ENCODE measurements at regions not wholly inside any gene's neighbourhood (a gene's known extent, or its start where the extent isn't known, plus 50 kb on each side); places are given as distances from the start of the nearest gene placed in this dataset.

- TF ChIP-seq ISL1 (CRISPR knock-in tag; IDR thresholded peaks at IDR 0.05) (0 out of 2 replicates have a peak, but pooled peaks have one; percentile 10), PPARA (CRISPR knock-in tag; IDR thresholded peaks at IDR 0.05; ENCODE audit: borderline replicate concordance) (no peak)
- ATAC-seq = no peak
Observed at GRCh38 chr4:141913928-141914327, 277.5 kb downstream of the IL15 start.

- ATAC-seq = peak; percentile 25; the same call in 2 of the 3 replicates
- TF ChIP-seq TOX (CRISPR knock-in tag; IDR thresholded peaks at IDR 0.05; ENCODE audit: borderline replicate concordance) (no peak), ZNF565 (CRISPR knock-in tag; conservative IDR thresholded peaks at IDR 0.05; ENCODE audit: low read depth) (no peak), OSR1 (CRISPR knock-in tag; IDR thresholded peaks at IDR 0.05) (no peak), CREB5 (CRISPR knock-in tag; IDR thresholded peaks at IDR 0.05; ENCODE audit: low read depth) (no peak), ZNF70 (CRISPR knock-in tag; IDR thresholded peaks at IDR 0.05) (no peak), ZFP30 (CRISPR knock-in tag; IDR thresholded peaks at IDR 0.05) (no peak)
Observed at GRCh38 chr4:141914746-141915145, 278.4 kb downstream of the IL15 start.

GRCh38 chr4:141919649-141920048 is 283.3 kb downstream of the IL15 start:
- no peak for ATAC-seq
- no peak for TF ChIP-seq ZNF565 (CRISPR knock-in tag; conservative IDR thresholded peaks at IDR 0.05; ENCODE audit: low read depth)

GRCh38 chr4:141921293-141921692 is 284.9 kb downstream of the IL15 start:
- no peak for ATAC-seq
- TF ChIP-seq ZNF70 (CRISPR knock-in tag; IDR thresholded peaks at IDR 0.05) (no peak), ZNF8 (CRISPR knock-in tag; IDR thresholded peaks at IDR 0.05) (no peak), CSDC2 (CRISPR knock-in tag; IDR thresholded peaks at IDR 0.05) (no peak), OSR1 (CRISPR knock-in tag; IDR thresholded peaks at IDR 0.05) (no peak), PATZ1 (CRISPR knock-in tag; IDR thresholded peaks at IDR 0.05; ENCODE audit: borderline replicate concordance) (no peak), RARB (CRISPR knock-in tag; IDR thresholded peaks at IDR 0.05) (no peak), ZC3H10 (CRISPR knock-in tag; IDR thresholded peaks at IDR 0.05) (no peak), CREB5 (CRISPR knock-in tag; IDR thresholded peaks at IDR 0.05; ENCODE audit: low read depth) (no peak), ISL1 (CRISPR knock-in tag; IDR thresholded peaks at IDR 0.05) (no peak), CSRNP3 (CRISPR knock-in tag; IDR thresholded peaks at IDR 0.05) (no peak), SNAI2 (CRISPR knock-in tag; IDR thresholded peaks at IDR 0.05) (no peak), ARNTL (CRISPR knock-in tag; IDR thresholded peaks at IDR 0.05; ENCODE audit: borderline replicate concordance, low read depth) (no peak), GLIS3 (CRISPR knock-in tag; IDR thresholded peaks at IDR 0.05) (no peak), TCF4 (CRISPR knock-in tag; IDR thresholded peaks at IDR 0.05; ENCODE audit: borderline replicate concordance) (no peak), BACH2 (CRISPR knock-in tag; IDR thresholded peaks at IDR 0.05; ENCODE audit: borderline replicate concordance) (no peak), POU6F1 (CRISPR knock-in tag; IDR thresholded peaks at IDR 0.05; ENCODE audit: borderline replicate concordance, low read depth) (no peak), TOX (CRISPR knock-in tag; IDR thresholded peaks at IDR 0.05; ENCODE audit: borderline replicate concordance) (no peak), ZNF565 (CRISPR knock-in tag; conservative IDR thresholded peaks at IDR 0.05; ENCODE audit: low read depth) (no peak), TSHZ2 (CRISPR knock-in tag; IDR thresholded peaks at IDR 0.05) (no peak), PPARA (CRISPR knock-in tag; IDR thresholded peaks at IDR 0.05; ENCODE audit: borderline replicate concordance) (no peak)

All from SK-N-SH treated with all-trans-retinoic acid at 6 μM for 48 hours (cell line).